PC-3 (cell line): ENCODE measurements at regions not wholly inside any gene's neighbourhood (a gene's known extent, or its start where the extent isn't known, plus 50 kb on each side); places are given as distances from the start of the nearest gene placed in this dataset.

Source experiments
- EZH2 ChIP-seq: fragments of 300-600 bp; sonication (generic); IDR thresholded peaks from one replicate; pipeline ENCODE4 v1.6.1; 2017; ENCODE audit warnings: antibody characterized with exemption, mild to moderate bottlenecking, low read length; ENCODE audit not compliant: unreplicated experiment
- TF ChIP-seq, protein P1 (sequence below): fragments of 300-600 bp; sonication (generic); conservative IDR thresholded peaks from 2 replicates; pipeline ENCODE4 v1.5.1; 2017; ENCODE audit warnings: antibody characterized with exemption, low read depth, mild to moderate bottlenecking, low read length

- TF ChIP-seq, protein P1, sequence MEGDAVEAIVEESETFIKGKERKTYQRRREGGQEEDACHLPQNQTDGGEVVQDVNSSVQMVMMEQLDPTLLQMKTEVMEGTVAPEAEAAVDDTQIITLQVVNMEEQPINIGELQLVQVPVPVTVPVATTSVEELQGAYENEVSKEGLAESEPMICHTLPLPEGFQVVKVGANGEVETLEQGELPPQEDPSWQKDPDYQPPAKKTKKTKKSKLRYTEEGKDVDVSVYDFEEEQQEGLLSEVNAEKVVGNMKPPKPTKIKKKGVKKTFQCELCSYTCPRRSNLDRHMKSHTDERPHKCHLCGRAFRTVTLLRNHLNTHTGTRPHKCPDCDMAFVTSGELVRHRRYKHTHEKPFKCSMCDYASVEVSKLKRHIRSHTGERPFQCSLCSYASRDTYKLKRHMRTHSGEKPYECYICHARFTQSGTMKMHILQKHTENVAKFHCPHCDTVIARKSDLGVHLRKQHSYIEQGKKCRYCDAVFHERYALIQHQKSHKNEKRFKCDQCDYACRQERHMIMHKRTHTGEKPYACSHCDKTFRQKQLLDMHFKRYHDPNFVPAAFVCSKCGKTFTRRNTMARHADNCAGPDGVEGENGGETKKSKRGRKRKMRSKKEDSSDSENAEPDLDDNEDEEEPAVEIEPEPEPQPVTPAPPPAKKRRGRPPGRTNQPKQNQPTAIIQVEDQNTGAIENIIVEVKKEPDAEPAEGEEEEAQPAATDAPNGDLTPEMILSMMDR: no peak
- TF ChIP-seq EZH2: no peak
These were observed 69.1 kb upstream of the PRSS16 start for GRCh38 chr6:27178407-27178730.
